ENCODE measurements at regions not wholly inside any gene's neighbourhood (a gene's known extent, or its start where the extent isn't known, plus 50 kb on each side); places are given as distances from the start of the nearest gene placed in this dataset.
"Not testable (repeated sequence)": the region's sequence is repeated elsewhere in the genome, so short reads cannot be mapped to it uniquely, and the experiment has no call there.

DNA sequence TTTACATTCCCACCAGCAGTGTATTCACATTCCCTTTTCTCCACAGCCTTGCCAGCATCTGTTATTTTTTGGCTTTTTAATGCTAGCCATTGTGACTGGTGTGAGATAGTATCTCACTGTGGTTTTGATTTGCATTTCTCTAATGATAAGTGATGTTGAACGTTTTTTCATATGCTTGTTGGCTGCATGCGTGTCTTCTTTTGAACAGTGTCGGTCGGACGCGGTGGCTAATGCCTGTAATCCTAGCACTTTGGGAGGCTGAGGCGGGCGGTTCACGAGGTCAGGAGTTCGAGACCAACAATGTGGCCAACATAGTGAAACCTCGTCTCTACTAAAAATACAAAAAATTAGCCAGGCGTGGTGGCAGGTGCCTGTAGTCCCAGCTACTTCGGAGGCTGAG is 50.6 kb upstream of the LAS1L start:
- TF ChIP-seq, protein P1, sequence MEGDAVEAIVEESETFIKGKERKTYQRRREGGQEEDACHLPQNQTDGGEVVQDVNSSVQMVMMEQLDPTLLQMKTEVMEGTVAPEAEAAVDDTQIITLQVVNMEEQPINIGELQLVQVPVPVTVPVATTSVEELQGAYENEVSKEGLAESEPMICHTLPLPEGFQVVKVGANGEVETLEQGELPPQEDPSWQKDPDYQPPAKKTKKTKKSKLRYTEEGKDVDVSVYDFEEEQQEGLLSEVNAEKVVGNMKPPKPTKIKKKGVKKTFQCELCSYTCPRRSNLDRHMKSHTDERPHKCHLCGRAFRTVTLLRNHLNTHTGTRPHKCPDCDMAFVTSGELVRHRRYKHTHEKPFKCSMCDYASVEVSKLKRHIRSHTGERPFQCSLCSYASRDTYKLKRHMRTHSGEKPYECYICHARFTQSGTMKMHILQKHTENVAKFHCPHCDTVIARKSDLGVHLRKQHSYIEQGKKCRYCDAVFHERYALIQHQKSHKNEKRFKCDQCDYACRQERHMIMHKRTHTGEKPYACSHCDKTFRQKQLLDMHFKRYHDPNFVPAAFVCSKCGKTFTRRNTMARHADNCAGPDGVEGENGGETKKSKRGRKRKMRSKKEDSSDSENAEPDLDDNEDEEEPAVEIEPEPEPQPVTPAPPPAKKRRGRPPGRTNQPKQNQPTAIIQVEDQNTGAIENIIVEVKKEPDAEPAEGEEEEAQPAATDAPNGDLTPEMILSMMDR (IDR thresholded peaks at IDR 0.05): not testable (repeated sequence)
- not testable (repeated sequence) for TF ChIP-seq POLR2A (IDR thresholded peaks at IDR 0.05)

Measured in uterus (tissue), 2 donors.